Kidney glomerular epithelial cell (primary cell): ENCODE measurements at regions not wholly inside any gene's neighbourhood (a gene's known extent, or its start where the extent isn't known, plus 50 kb on each side); places are given as distances from the start of the nearest gene placed in this dataset.

Source experiments
- DNase-seq: peaks from one replicate; lab custom pipeline; 2025; lab: John Stamatoyannopoulos, UW

- DNase-seq = no peak
Measured at GRCh38 chr11:10927538-10927937, 69.7 kb upstream of the ZBED5 start.

- DNase-seq = peak; percentile 48
Measured at GRCh38 chr11:10926801-10927211, 69.0 kb upstream of the ZBED5 start.

- DNase-seq = no peak
Measured at GRCh38 chr11:10925149-10925926, 67.5 kb upstream of the ZBED5 start.

- no peak for DNase-seq
Measured at GRCh38 chr11:10923882-10924281, 66.0 kb upstream of the ZBED5 start.

DNA sequence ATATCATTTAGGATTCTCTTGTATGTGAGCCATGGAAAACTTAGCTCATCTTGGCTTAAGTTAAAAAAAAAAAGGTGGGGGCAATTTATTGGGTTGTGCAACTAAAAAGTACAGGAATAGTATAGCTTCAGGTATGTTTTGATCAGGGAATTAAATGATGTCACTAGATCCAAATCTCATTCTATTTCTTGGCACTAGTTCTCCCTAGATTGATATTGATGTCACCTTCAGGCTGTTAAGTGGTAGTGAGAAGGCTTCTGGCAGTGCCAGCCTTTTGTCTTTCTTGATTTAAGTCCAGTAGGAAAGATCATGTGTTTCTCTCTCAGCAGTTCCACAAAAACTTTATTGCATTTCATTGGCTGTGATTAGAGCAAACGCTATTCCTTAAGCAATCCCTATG lies 65.0 kb upstream of the ZBED5 start:
- no peak for DNase-seq

- DNase-seq = no peak
Measured at GRCh38 chr11:10920875-10921274, 63.0 kb upstream of the ZBED5 start.

GRCh38 chr11:10920205-10920604 lies 62.4 kb upstream of the ZBED5 start:
- no peak for DNase-seq

- no peak for DNase-seq
Measured at GRCh38 chr11:10918698-10919097, 60.8 kb upstream of the ZBED5 start.

DNA sequence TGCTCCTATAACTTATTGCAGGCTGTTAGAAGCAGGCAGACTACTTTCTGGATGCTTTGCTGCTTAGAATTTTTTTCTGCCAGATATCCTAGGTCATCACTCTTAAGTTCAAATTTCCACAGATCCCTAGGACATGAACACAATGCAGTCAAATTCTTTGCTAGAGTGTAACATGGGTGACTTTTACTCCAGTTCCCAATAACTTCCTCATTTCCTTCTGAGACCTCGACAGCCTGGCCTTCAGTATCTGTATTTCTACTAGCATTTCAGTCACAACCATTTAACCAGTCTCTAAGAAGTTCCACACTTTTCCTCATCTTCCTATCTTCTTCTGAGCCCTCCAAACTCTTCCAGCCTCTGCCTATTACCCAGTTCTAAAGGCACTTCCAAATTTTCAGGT lies 60.4 kb upstream of the ZBED5 start:
- DNase-seq = no peak

- DNase-seq = no peak
Measured at GRCh38 chr11:10917802-10918201, 59.9 kb upstream of the ZBED5 start.

GRCh38 chr11:10916665-10917064 lies 58.8 kb upstream of the ZBED5 start:
- DNase-seq = no peak

DNA sequence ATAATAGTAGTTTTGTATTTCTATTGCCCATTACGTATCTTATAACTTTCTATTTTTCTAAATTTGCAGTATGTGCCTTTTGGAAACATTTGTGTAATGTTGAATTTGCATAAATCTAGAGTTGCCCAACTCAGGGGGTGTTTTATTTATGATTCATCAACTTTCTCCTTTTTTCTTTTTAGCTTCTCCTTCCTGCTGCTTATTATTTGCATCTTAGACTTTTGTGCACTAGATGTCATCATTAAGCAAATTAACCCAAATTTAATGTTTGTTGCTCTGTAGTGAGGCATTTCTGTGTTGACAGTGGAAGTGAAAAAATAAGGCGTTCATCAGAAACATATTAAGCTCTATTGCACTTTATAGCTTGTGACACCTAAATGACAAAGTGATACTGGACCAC lies 56.2 kb upstream of the ZBED5 start:
- DNase-seq = no peak

- no peak for DNase-seq
Measured at GRCh38 chr11:10913075-10913474, 55.2 kb upstream of the ZBED5 start.

DNA sequence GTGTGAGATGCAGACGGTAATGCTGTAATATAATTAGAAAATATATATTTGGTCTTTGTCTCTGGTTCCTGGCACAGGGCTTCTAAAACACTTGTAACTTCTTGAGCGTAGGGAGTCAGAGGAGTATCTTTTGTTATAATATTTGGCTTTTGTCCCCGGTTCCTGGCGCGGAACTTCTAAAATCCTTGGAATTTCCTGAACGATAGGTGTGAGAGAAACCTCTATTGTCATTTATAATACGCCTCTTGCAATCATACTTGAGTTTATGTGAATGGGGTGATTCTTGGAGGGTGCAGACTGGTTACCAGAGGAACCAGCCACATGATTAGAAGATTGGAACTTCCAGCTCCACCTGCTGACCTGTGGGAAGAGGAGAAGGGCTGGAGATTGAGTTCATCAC lies 54.1 kb upstream of the ZBED5 start:
- no peak for DNase-seq

DNA sequence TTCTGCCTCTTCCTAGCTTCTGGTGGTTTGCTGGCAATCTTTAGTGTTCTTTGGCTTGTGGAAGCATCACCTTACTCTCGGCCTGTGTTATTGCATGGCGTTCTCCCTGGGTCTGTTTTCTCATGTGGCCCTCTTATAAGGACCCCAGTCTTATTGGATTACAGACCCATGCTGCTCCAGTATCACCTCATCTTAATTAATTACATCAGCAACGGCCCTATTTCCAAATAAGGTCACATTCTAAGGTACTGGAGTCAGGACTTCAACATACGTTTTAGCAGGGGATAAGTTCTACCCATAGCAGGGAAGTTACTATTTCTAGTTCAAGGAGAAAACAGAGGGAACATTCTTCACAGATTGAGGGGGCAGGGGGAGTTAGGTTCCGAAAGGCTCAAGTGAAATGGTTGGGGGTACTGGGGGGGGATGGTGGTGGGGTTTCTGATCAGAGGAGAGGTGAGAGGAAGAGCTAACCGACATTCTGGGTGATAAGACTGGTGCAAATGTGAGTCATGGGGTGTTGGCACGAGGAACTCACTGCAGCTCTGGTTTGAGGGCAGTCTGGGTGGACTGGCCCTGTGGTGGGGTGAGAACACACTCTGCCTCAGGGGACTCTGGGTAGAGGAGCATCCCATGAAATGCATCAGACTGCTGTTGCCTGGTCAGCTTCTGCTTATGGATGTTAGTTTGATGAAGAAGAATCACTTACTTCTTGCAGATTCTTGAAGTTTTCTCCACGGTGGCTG lies 51.5 kb upstream of the ZBED5 start:
- DNase-seq = no peak

DNA sequence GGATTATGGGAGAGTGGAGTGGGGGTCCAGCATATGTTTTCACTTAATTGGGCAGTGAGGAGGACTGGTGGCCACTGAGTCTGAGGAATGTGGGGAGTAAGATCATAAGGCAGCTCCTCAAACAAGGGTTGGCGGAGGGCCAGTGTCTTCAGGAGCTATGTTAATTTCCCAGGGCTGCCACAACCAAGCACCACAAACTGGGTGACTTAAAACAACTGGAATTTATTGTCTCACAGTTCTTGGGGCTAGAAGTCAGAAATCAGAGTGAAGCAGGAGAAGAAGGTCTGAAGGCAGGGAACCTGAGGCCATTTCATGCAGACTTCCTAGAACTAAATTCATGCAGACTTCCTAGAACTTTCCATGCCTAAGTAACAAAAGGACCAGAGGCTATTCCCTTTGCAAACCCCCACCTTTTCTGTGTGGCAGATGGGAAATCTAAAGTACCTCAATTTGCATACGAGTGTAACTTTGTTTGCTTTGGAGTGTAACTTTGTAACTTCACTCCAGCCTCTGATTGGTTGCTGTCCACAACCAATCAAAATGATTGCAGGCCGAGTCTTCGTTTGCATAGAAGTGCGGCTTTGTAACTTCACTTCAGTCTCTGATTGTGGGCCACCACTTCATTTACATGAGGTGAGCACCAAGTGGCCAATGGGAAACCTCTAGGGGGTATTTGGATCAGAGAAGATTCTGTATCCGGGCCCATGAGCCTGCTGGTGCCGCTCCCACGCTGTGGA lies 50.5 kb upstream of the ZBED5 start:
- DNase-seq = peak; percentile 90
